ENCODE measurements at regions not wholly inside any gene's neighbourhood (a gene's known extent, or its start where the extent isn't known, plus 50 kb on each side); places are given as distances from the start of the nearest gene placed in this dataset.

DNA sequence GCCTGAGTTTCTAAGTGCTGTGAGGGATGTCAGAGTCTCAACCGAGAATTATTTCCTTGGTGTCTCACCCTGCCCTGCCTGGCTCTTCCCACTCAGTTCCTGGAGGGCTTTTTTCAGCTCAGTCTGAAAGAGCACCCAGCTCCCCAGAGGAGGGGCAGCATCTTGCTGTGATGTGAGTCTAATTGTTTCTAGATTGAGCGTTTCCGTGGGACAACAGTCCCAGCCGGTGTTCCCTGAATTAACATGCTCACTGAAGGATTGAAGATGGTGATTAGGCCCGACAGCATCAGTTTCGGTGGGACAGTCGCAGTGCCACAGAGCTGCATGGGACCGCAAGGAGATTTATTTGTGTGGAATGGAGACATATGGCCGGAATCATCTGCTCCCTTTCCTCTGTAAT is 587.6 kb downstream of the DHX35 start:
- no peak for DNase-seq (ENCODE audit: extremely low read depth, low read depth, low spot score)

DNA sequence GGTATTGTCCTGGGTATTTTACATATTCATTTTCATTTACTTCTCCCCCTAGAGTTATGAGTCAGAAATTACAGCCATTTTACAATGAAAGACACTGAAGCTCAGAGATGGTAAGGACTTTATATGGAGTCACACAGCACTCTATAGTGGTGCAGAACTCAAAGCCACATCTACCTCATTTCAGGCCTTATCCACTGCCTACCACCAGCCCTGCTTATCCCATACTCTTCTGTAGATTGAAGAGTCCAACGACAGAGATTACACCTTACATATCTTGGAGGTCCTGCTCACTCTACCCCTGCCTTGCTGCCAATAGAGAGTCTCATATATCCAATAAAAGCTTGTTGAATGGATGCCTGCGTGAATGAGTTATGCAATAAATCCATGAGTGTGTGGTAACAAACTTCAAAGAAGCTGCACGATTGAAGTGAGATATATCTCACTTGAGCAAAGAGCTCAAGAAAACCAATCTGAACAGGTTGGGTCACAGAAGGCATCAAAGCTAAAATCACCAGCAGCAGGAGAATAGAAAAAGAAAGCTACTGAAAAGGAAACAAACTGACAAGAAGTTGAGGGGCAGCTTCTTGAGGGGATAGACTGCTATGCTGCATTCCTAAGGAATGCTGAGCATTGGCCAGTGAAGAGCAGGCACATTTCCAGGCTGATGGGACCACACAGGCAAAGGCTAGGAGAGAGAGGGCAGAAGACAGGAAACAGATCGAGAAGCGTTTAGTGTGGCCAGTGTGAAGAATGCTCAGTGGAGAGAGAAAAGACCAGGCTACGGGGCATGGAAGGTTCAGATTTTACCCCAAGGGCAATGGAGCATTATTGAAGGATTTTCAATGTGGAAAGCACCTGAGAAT is 585.6 kb downstream of the DHX35 start:
- DNase-seq (ENCODE audit: extremely low read depth, low read depth, low spot score): no peak

DNA sequence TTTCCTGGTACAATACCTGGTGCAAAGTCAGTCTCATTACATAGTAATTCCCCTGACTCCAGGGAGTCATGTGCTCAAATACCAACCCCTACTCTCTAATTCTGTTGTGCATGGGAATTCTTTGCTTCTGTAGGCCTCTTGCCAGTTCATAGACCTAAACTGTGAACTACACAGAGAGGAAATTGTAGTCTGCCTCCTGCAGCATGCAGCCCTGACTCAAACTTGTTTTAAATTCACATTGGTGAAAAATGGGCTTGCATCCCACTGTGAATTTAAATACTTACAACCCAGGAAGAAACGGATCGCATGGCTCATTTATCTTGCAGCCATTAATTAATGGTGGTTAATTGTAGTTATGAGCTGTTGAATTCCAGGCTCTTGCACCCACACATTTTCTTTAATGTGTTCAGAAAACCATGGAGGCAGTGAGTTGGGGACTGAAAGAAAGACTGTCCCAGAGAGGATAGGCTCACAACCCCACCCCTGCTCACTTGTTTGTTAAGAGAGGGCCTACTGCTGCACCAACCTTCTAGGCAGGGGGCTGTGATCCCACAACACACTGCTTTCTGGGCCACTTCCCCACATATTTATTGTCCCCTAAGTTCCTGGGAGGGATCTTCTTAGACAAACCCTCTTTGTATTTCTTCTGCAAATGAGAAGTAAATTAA is 579.1 kb downstream of the DHX35 start:
- no peak for DNase-seq (ENCODE audit: extremely low read depth, low read depth, low spot score)

DNA sequence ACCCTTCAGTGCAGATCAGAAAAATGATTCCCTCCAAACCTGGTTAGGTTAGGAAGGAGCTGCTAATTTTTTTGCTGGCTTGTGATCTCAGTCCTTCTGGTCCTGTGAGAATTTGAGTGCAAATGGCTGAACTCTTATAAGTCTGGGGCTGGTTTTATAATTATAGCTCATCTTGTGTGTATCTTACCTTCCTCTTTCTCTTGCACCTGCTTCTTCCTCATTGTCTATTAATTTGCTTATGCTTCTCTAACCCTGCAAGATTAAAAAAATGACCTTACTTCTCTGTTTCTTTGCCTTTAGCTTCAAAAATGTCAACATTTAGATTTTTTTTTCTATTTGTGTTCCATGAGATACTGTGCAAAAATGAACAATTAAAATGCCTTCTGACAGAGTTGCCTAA is 576.2 kb downstream of the DHX35 start:
- DNase-seq (ENCODE audit: extremely low read depth, low read depth, low spot score): no peak

GRCh38 chr20:39535301-39535700 is 573.2 kb downstream of the DHX35 start:
- DNase-seq (ENCODE audit: extremely low read depth, low read depth, low spot score): no peak

- DNase-seq (ENCODE audit: extremely low read depth, low read depth, low spot score): no peak
Observed at GRCh38 chr20:39534846-39535245, 572.7 kb downstream of the DHX35 start.

GRCh38 chr20:39533858-39534257 is 571.7 kb downstream of the DHX35 start:
- DNase-seq (ENCODE audit: extremely low read depth, low read depth, low spot score): no peak

DNA sequence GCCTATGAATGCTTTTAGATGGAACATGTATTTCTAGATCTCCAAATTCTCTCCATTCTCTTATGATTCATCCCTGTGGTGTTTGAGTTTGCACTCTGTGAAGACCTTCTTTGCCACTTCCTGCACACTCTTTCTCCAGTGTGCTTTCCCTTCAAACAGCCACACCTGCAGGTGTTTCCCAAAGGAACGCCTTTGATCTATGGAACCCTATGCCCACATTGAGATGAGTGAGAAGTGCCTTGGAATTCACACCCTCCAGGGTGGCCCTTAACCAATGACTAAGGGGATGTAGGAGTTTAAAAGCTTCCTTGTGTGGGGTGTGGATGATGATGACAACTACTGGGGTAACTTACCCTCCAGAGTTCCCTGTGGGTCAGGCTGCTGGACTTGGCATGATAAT is 570.1 kb downstream of the DHX35 start:
- DNase-seq (ENCODE audit: extremely low read depth, low read depth, low spot score): no peak

- no peak for DNase-seq (ENCODE audit: extremely low read depth, low read depth, low spot score)
Observed at GRCh38 chr20:39528436-39528835, 566.3 kb downstream of the DHX35 start.

DNA sequence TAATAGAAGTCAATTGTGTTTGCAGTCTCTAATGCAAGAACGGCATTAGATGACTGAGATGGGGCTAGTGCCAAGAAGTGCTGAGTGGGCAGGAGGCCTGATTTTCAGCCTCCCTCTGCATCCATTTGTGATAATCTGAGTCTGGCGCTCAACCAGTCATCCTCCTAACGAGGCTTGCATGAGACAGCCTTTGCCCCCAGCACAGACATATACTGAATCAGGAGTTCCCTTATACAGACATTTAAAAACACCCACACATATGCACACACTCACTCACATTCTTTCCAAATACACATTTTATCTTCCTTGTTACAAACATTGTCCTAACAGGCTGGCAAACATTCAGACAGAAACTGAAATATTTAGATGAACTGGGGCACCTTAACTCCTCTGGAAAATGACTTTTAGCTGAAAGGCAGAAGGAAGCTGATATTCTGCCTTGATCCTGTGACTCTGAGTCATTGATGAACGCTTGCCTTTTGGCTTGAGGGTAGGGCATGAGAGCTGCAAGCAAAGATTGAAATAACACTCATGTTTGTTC is 562.3 kb downstream of the DHX35 start:
- no peak for DNase-seq (ENCODE audit: extremely low read depth, low read depth, low spot score)

DNA sequence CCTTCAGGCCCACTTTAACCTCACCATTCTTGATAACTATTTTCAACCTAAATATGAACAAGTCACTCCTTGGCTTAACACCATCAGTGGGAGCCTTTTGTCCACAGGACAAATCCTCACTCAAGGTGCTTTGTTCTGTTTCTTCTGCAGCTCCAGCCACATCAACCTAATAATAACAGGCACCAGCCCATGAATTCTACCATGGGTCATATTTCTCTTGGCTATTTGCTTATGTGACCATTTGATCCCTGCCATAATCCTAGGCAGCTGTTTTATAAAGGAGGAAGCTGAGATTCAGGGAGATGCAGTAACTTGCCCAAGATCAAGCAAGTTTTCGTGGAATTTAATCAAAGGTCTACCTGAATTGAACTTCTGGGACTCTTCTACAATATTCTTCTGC is 561.3 kb downstream of the DHX35 start:
- DNase-seq (ENCODE audit: extremely low read depth, low read depth, low spot score): no peak

DNA sequence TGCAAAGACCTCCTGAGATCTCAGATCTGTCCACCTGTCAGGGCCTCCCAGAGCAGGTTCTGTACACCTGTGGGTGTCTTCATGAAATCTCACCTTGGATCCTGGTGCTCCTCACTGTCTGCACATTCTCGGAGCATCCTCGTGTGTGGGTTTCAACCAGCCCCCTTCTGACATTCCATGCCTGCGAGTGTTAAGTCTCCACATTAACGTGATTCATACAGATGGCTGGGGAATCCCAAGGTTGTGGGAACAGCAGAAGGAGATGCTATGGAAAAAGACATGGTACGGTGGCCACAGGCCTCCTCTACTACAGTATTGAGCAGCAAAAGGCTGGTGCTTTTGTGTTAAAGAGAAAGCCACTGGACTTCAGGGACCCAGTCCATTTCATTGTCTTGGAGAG is 556.5 kb downstream of the DHX35 start:
- no peak for DNase-seq (ENCODE audit: extremely low read depth, low read depth, low spot score)

DNA sequence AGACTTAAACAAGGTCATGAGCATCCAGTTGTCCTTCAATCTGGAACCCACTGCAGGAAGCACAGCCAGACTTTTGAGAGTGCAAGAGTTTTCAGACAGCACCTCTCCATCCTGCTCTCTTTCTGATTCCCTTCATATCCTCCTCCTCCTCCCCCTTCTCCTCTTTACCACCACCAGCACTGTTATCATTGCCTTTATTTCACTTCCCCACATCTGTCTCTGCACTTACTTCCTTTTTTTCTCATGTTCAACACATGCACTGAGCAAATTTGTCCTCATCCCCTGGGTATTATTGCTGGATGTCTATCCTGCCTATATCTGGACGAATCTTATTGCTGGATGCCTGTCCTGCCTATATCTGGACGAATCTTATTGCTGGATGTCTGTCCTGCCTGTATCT is 554.8 kb downstream of the DHX35 start:
- no peak for DNase-seq (ENCODE audit: extremely low read depth, low read depth, low spot score)

DNA sequence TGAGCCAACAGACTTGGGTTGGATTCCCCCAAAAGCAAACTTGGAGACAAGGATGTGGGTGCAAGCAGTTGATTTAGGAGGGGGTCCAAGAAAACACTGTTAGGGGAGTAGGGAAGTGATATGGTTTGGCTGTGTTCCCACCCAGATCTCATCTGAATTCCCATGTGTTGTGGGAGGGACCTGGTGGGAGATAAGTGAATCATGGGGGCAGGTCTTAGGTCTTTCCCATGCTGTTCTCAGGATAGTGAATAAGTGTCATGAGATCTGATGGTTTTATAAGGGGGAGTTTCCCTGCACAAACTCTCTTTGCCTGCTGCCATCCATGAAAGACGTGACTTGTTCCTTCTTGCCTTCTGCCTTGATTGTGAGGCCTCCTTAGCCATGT is 542.6 kb downstream of the DHX35 start:
- DNase-seq (ENCODE audit: extremely low read depth, low read depth, low spot score): no peak

GRCh38 chr20:39503902-39504709 is 542.0 kb downstream of the DHX35 start:
- DNase-seq (ENCODE audit: extremely low read depth, low read depth, low spot score): no peak

DNA sequence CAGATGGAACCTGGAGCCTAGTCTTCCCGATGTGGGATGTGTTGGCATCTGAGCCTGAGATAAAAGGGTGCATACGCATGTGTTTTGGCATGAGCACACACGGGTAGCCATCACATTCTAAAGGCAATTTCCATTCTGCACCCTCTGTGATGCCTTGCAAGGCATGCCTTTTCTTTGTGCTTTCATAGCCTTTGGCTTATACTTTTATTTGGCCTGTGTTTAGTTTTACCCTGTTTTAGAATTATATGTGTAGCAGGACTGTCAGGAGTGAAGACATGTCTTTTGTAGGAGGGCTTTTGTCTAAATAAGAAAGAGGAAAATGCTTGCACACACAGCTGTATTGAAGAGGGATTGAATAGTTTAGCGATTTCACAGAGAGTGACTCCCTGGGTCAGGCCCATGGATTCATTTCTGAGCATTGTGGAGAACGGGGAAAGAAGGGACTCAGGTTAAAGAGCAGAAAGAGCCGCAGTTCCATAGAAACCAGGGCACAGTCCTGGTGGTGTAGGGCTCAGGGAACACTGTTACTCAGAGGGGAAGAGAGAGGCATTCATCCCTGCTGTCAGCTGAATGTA is 530.2 kb downstream of the DHX35 start:
- no peak for DNase-seq (ENCODE audit: extremely low read depth, low read depth, low spot score)

DNA sequence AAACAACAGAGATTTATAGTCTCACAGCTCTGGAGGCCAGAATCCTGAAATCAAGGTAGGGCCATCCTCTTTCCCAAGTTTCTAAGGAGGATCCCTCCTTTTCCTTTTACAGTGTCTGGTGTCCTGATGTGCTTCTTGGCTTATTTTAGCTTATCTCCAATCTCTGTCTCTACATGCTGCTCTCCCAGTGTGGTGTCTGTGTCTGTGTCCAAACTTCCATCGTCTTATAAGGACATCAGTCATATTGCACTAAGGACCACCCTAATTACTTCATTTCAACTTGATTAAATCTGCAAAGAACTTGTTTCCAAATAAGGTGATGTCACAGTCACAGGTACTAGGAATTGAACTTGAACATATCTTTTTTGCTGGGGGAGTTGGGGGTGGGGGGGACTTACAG is 529.6 kb downstream of the DHX35 start:
- DNase-seq (ENCODE audit: extremely low read depth, low read depth, low spot score): no peak

DNA sequence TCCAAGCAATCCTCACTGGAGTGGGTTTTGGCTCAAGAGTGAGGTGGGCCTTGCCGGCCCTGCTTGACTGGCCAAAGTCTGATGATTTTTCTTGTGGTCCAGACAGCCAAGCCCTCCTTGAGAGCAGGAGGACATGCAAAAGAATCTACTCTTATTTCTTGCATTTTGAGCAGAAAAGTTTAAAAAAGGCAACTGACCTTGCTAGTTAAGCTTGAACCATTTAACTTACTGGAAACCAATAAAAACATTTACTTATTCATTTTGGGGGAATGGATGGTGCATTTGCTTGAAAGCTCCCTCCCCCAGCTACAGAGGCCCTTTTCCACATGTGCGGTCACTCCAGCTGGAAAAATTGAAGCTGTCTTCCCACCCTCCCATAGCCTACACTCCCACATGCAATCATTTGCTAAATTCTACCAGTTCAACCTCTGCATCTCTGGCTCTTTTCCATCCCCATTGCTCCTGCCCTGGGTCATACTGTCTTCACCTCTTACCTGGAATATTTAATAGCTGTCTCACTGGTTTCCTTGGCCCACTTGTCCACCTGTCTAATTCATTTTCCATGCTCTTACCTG is 527.9 kb downstream of the DHX35 start:
- DNase-seq (ENCODE audit: extremely low read depth, low read depth, low spot score): no peak

DNA sequence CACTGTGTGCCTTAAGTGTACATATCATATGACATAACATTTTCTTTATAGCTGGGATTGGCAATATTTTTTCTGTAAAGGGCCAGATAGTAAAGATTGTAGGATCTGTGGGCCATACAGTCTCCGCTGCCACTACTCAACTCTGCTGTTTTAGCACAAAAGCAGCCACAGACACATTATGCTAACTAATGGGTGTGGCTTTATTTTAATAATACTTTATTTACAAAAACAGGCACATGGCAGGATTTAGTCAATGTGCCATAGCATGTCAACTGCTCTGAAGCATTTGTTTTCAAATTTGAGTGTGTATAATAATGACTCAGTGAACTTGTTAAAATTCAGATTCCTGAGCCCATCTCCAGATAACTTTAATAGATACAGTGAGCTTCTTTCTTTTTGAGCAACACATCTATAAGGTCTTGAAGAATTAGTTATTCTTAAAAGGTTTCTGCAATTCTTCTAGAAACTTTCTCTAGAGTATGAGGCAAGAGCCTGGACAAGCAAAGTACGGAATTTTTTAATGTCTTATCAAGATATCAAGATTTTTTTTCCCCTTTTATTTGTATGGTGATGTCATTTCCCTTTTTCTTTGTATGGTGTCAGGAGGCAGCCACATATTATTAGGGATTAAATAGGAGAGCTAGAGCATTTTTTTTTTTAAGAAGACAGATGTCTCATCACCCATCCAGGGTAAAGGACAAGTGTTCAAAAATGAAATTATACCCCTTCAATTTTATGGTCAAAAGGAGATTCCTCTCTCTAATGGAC is 518.3 kb downstream of the DHX35 start:
- DNase-seq (ENCODE audit: extremely low read depth, low read depth, low spot score): no peak
